ENCODE measurements at regions not wholly inside any gene's neighbourhood (a gene's known extent, or its start where the extent isn't known, plus 50 kb on each side); places are given as distances from the start of the nearest gene placed in this dataset.
"Not testable (repeated sequence)": the region's sequence is repeated elsewhere in the genome, so short reads cannot be mapped to it uniquely, and the experiment has no call there.

- no peak for FAIRE-seq
These were observed 404.0 kb downstream of the SMOC2 start for GRCh38 chr6:168844821-168845609.

- not testable (repeated sequence) for FAIRE-seq
These were observed 401.7 kb downstream of the SMOC2 start for GRCh38 chr6:168842632-168843212.

- no peak for FAIRE-seq
These were observed 400.8 kb downstream of the SMOC2 start for GRCh38 chr6:168841609-168842278.

GRCh38 chr6:168840932-168841331 is 399.9 kb downstream of the SMOC2 start:
- not testable (repeated sequence) for FAIRE-seq

- FAIRE-seq: not testable (repeated sequence)
These were observed 399.3 kb downstream of the SMOC2 start for GRCh38 chr6:168840299-168840698.

- FAIRE-seq: no peak
These were observed 397.0 kb downstream of the SMOC2 start for GRCh38 chr6:168838037-168838399.

GRCh38 chr6:168837254-168838036 is 396.5 kb downstream of the SMOC2 start:
- FAIRE-seq: no peak

GRCh38 chr6:168835991-168836390 is 395.0 kb downstream of the SMOC2 start:
- no peak for FAIRE-seq

GRCh38 chr6:168834801-168835200 is 393.8 kb downstream of the SMOC2 start:
- FAIRE-seq: no peak

- no peak for FAIRE-seq
These were observed 393.1 kb downstream of the SMOC2 start for GRCh38 chr6:168834042-168834587.

GRCh38 chr6:168828800-168829199 is 387.8 kb downstream of the SMOC2 start:
- FAIRE-seq: no peak

GRCh38 chr6:168828035-168828434 is 387.1 kb downstream of the SMOC2 start:
- FAIRE-seq: no peak

- no peak for FAIRE-seq
These were observed 386.5 kb downstream of the SMOC2 start for GRCh38 chr6:168827586-168827871.

GRCh38 chr6:168826726-168827585 is 386.0 kb downstream of the SMOC2 start:
- FAIRE-seq: no peak

- FAIRE-seq: no peak
These were observed 385.1 kb downstream of the SMOC2 start for GRCh38 chr6:168826078-168826390.

- no peak for FAIRE-seq
These were observed 384.5 kb downstream of the SMOC2 start for GRCh38 chr6:168825226-168826077.

GRCh38 chr6:168823397-168824212 is 382.6 kb downstream of the SMOC2 start:
- FAIRE-seq: no peak

GRCh38 chr6:168822376-168822775 is 381.4 kb downstream of the SMOC2 start:
- no peak for FAIRE-seq

GRCh38 chr6:168819546-168819945 is 378.6 kb downstream of the SMOC2 start:
- no peak for FAIRE-seq

GRCh38 chr6:168817558-168818159 is 376.7 kb downstream of the SMOC2 start:
- FAIRE-seq: no peak

Data from colon (tissue), 2 donors.